H1 (cell line): ENCODE measurements at regions not wholly inside any gene's neighbourhood (a gene's known extent, or its start where the extent isn't known, plus 50 kb on each side); places are given as distances from the start of the nearest gene placed in this dataset.

Source experiments
- CTCF ChIA-PET: fragments of 300-600 bp; sonication (Branson Sonifier 250); formaldehyde crosslinking; loops from one replicate; lab custom pipeline; 2021; ENCODE audit not compliant: partially characterized antibody; lab: Charles Lee
- POLR2A ChIA-PET: fragments of 300-600 bp; sonication (Branson Sonifier 250); formaldehyde crosslinking; loops from one replicate; lab custom pipeline; 2021; ENCODE audit warnings: inconsistent platforms; ENCODE audit not compliant: partially characterized antibody; lab: Charles Lee
- DNase-seq, 2 experiments: peaks; one replicate each; pipeline versions ENCODE4 v3.0.0 to v3.0.0-alpha.2; 2010 to 2022; ENCODE audit warnings: low spot score in 2 of 2, low read depth in 1 of 2, mixed read lengths in 1 of 2
- FAIRE-seq: peaks from 2 replicates; lab custom pipeline; 2011; peaks lifted over from hg19 to GRCh38; lab: Jason Lieb, UNC
- H2AFZ ChIP-seq: 2 replicates; pipeline ENCODE4 v1.8.1; 2012; ENCODE audit warnings: low read length, inconsistent platforms
- H2AK5ac ChIP-seq: 2 replicates; pipeline ENCODE4 v1.6.1; 2013; ENCODE audit warnings: low read depth, low read length
- H2BK120ac ChIP-seq: replicated peaks from 2 replicates; pipeline ENCODE3; 2013; ENCODE audit warnings: low read depth, low read length, inconsistent platforms
- H2BK12ac ChIP-seq: 2 replicates; pipeline ENCODE4 v1.6.1; 2013; ENCODE audit warnings: low read depth, low read length
- H2BK15ac ChIP-seq: 2 replicates; pipeline ENCODE4 v1.6.1; 2013; ENCODE audit warnings: low read length
- H2BK20ac ChIP-seq: 2 replicates; pipeline ENCODE4 v1.6.1; 2013; ENCODE audit warnings: low read length
- H2BK5ac ChIP-seq: 2 replicates; pipeline ENCODE4 v1.6.1; 2013; ENCODE audit warnings: low read depth, low read length
- H3K14ac ChIP-seq: 2 replicates; pipeline ENCODE4 v1.6.1; 2013; ENCODE audit warnings: inconsistent platforms; ENCODE audit not compliant: insufficient read length
- H3K18ac ChIP-seq: 2 replicates; pipeline ENCODE4 v1.6.1; 2013; ENCODE audit warnings: low read length; ENCODE audit errors: extremely low read depth
- H3K23ac ChIP-seq: 2 replicates; pipeline ENCODE4 v1.6.1; 2013; ENCODE audit warnings: inconsistent platforms; ENCODE audit not compliant: insufficient read length
- H3K23me2 ChIP-seq: 2 replicates; pipeline ENCODE4 v1.6.1; 2013; ENCODE audit warnings: low read depth, low read length
- H3K27ac ChIP-seq: 2 replicates; pipeline ENCODE4 v1.6.1; 2011; ENCODE audit warnings: low read depth, low read length, inconsistent platforms
- H3K27me3 ChIP-seq, 4 experiments: replicated peaks in 1 of 4; 1 replicate in 1 of 4; 2 replicates in 3 of 4; pipeline versions ENCODE4 v1.6.1 to v1.8.1; 2011 to 2013; ENCODE audit warnings: low read length in 3 of 4, mild to moderate bottlenecking in 3 of 4, inconsistent platforms in 2 of 4, mixed read lengths in 2 of 4, moderate library complexity in 1 of 4; ENCODE audit not compliant: control insufficient read depth in 3 of 4, insufficient read depth in 3 of 4; ENCODE audit errors: extremely low read depth in 1 of 4
- H3K36me3 ChIP-seq, 4 experiments: 2 replicates each; pipeline versions ENCODE4 v1.6.1 to v1.8.1; 2011 to 2013; ENCODE audit warnings: mild to moderate bottlenecking in 4 of 4, low read length in 3 of 4, moderate library complexity in 2 of 4, control low read depth in 1 of 4, inconsistent platforms in 1 of 4; ENCODE audit not compliant: insufficient read depth in 4 of 4, control insufficient read depth in 2 of 4
- H3K4ac ChIP-seq: replicated peaks from 2 replicates; pipeline ENCODE3; 2013; ENCODE audit warnings: low read length, low read depth, mixed read lengths, inconsistent platforms; ENCODE audit not compliant: insufficient read length
- H3K4me1 ChIP-seq, 4 experiments: replicated peaks in 1 of 4; 1 replicate in 1 of 4; 2 replicates in 3 of 4; pipeline versions ENCODE4 v1.6.1 to v1.8.1; 2011 to 2013; ENCODE audit warnings: low read length in 3 of 4, inconsistent platforms in 2 of 4, mixed read lengths in 1 of 4; ENCODE audit not compliant: insufficient read depth in 4 of 4, control insufficient read depth in 3 of 4
- H3K4me2 ChIP-seq, 2 experiments: 2 replicates each; pipeline versions ENCODE4 v1.6.1 to v1.8.1; 2011 to 2013; ENCODE audit warnings: low read depth in 2 of 2, low read length in 2 of 2, control low read depth in 1 of 2, inconsistent platforms in 1 of 2, mild to moderate bottlenecking in 1 of 2; ENCODE audit not compliant: insufficient read depth in 1 of 2
- H3K4me3 ChIP-seq, 4 experiments: fragments of 200-600, 300-600 bp in 1 of 4; sonication (generic), shearing (Covaris generic), sonication (Bioruptor Twin) in 1 of 4; 2 replicates each; pipeline versions ENCODE4 v1.5.1 to v1.8.1; 2011 to 2016; ENCODE audit warnings: low read length in 4 of 4, low read depth in 3 of 4, control low read depth in 2 of 4, inconsistent platforms in 2 of 4, mild to moderate bottlenecking in 2 of 4, mixed read lengths in 1 of 4, moderate library complexity in 1 of 4; ENCODE audit not compliant: insufficient read depth in 2 of 4; ENCODE audit errors: extremely low read depth in 1 of 4
- H3K56ac ChIP-seq: replicated peaks from 2 replicates; pipeline ENCODE3; 2013; ENCODE audit warnings: low read depth, mild to moderate bottlenecking, mixed read lengths, low read length, inconsistent platforms; ENCODE audit not compliant: insufficient read length
- H3K79me1 ChIP-seq: 2 replicates; pipeline ENCODE4 v1.6.1; 2013; ENCODE audit warnings: low read depth, low read length, control low read depth
- H3K79me2 ChIP-seq, 2 experiments: 2 replicates each; pipeline versions ENCODE4 v1.6.1 to v1.8.1; 2012 to 2013; ENCODE audit warnings: low read length in 2 of 2, mild to moderate bottlenecking in 2 of 2, inconsistent platforms in 1 of 2; ENCODE audit not compliant: insufficient read depth in 2 of 2, control insufficient read depth in 1 of 2
- H3K9ac ChIP-seq, 4 experiments: replicated peaks in 1 of 4; 1 replicate in 1 of 4; 2 replicates in 3 of 4; pipeline versions ENCODE4 v1.6.1 to v1.8.1; 2011 to 2013; ENCODE audit warnings: low read depth in 3 of 4, low read length in 3 of 4, control low read depth in 2 of 4, mild to moderate bottlenecking in 2 of 4, moderate library complexity in 2 of 4, inconsistent platforms in 1 of 4; ENCODE audit errors: extremely low read depth in 1 of 4
- H3K9me3 ChIP-seq, 2 experiments: 2 replicates each; pipeline versions ENCODE4 v1.6.1 to v1.8.1; 2012 to 2013; ENCODE audit warnings: mild to moderate bottlenecking in 2 of 2, moderate library complexity in 2 of 2, control low read depth in 1 of 2, inconsistent platforms in 1 of 2, low read depth in 1 of 2, low read length in 1 of 2, mixed read lengths in 1 of 2; ENCODE audit not compliant: insufficient read depth in 2 of 2
- H4K20me1 ChIP-seq, 2 experiments: replicated peaks in 1 of 2; 2 replicates each; pipeline versions ENCODE3 to v1.8.1; 2011 to 2013; ENCODE audit warnings: inconsistent platforms in 2 of 2, low read length in 2 of 2, mild to moderate bottlenecking in 1 of 2; ENCODE audit not compliant: insufficient read depth in 2 of 2, control insufficient read depth in 1 of 2
- H4K5ac ChIP-seq: 2 replicates; pipeline ENCODE4 v1.6.1; 2013; ENCODE audit warnings: low read length, low read depth, mixed read lengths, inconsistent platforms; ENCODE audit not compliant: insufficient read length
- H4K8ac ChIP-seq: 2 replicates; pipeline ENCODE4 v1.8.0; 2013; ENCODE audit warnings: mild to moderate bottlenecking, moderate library complexity, low read length, inconsistent platforms; ENCODE audit not compliant: insufficient read depth; ENCODE audit errors: extremely low read depth
- H4K91ac ChIP-seq: replicated peaks from 2 replicates; pipeline ENCODE3; 2013; ENCODE audit warnings: low read length, mixed read lengths, inconsistent platforms; ENCODE audit not compliant: insufficient read length
- JUND ChIP-seq: IDR thresholded peaks from 2 replicates; pipeline ENCODE4 v1.6.1; 2011; ENCODE audit warnings: mild to moderate bottlenecking, improper control_type of control experiment, low read length
- SP1 ChIP-seq: IDR thresholded peaks from 2 replicates; pipeline ENCODE4 v1.6.1; 2011; ENCODE audit warnings: low read depth, low read length
- SRF ChIP-seq: IDR thresholded peaks from 2 replicates; pipeline ENCODE4 v1.6.1; 2011; ENCODE audit warnings: mild to moderate bottlenecking, low read depth, low read length, moderate library complexity
- TBP ChIP-seq: IDR thresholded peaks from 2 replicates; pipeline ENCODE4 v1.6.1; 2011; ENCODE audit warnings: low read depth, low read length, improper control_type of control experiment
- WGBS, 2 experiments: shearing (Covaris generic) in 1 of 2; methylation state at CpG; one replicate each; pipeline versions ENCODE4 v1.1.6 to v1.1.7; 2013 to 2015; ENCODE audit warnings: low lambda C conversion rate in 2 of 2, mixed read lengths in 2 of 2, inconsistent platforms in 1 of 2, low coverage in 1 of 2, missing lambda C conversion rate in 1 of 2; ENCODE audit not compliant: insufficient replicate concordance in 2 of 2, insufficient coverage in 1 of 2, insufficient read length in 1 of 2; ENCODE audit errors: extremely low coverage in 1 of 2, missing lambda C conversion rate in 1 of 2; 5-methylcytosine and 5-hydroxymethylcytosine counted together

DNA sequence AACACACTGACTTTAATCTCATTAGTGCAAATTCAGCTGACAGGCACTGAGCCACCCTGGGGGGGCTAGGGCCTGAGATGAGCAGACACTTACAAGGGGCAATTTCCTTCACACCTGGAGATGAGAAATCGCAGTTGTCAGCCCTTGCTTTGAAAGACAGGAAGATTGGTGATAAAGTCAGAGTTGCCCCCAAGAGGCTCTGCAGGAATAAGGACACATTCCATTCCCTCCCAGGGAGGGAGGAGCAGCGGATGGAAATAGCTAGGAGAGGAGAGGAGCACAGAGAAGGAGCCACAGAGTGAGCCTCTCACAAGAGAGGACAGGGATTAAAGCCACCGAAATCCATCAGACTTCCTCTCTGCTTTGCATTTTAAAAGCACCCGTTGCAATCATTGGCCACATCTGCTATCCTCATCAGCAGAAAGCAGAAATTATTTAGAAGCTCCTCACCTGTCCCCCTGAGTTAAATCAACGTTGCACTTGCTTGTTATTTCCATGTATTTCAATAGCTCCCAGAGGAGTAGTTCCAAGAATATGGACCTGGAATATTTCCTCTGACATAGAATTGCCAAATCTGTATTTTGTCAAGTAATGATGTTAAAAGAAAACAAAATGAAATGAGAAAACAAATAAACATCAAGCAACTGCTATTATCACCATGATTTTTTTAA is 213.7 kb downstream of the BARX2 start:
- no peak overlapping the region for H2AFZ ChIP-seq
- no peak for TF ChIP-seq SRF
- TF ChIP-seq JUND = no peak
- no peak for TF ChIP-seq TBP
- TF ChIP-seq SP1 = no peak
- no peaks in the 10 kb centered on the region for H3K79me2 ChIP-seq
- no peak overlapping the region for H4K91ac ChIP-seq
- no peak overlapping the region for H2BK120ac ChIP-seq
- no peak overlapping the region for H4K8ac ChIP-seq
- no peak overlapping the region for H2BK15ac ChIP-seq
- peak overlapping the region; percentile 63; the same call in 1 of the 2 replicates for H3K18ac ChIP-seq
- no peak overlapping the region for H3K56ac ChIP-seq
- no peak overlapping the region for H2BK5ac ChIP-seq
- no peak overlapping the region for H3K14ac ChIP-seq
- no peak overlapping the region for H3K23ac ChIP-seq
- H3K9ac ChIP-seq = no peak overlapping the region
- no peaks in the 10 kb centered on the region for H3K36me3 ChIP-seq
- H3K27me3 ChIP-seq = peaks cover 0 to 2% (median under 1%) of the 10 kb centered on the region in 4 experiments; a peak in 1 of 7 replicates
- H3K79me1 ChIP-seq = no peaks in the 10 kb centered on the region
- no peak overlapping the region for H2BK20ac ChIP-seq
- ChIA-PET CTCF (interaction anchor here (0.7 to 1.1 kb wide), 5 partner anchors 31 to 225 kb away, joined by 3 to 4 read pairs (median 3); no protein-coding TSS in a partner anchor), POLR2A (no interaction called here)
- H3K4me2 ChIP-seq = no peak overlapping the region
- H2AK5ac ChIP-seq = no peak overlapping the region
- no peak overlapping the region for H4K5ac ChIP-seq
- no peak overlapping the region for H3K27ac ChIP-seq
- H4K20me1 ChIP-seq = no peaks in the 10 kb centered on the region
- no peak overlapping the region for H3K4ac ChIP-seq
- 32% methylated on average over 5 of the region's 5 CpGs; no CpG with 5 or more reads in 1 of the 2 experiments for WGBS, 2 experiments
- no peaks in the 10 kb centered on the region for H3K9me3 ChIP-seq
- H3K4me3 ChIP-seq = no peak overlapping the region
- H2BK12ac ChIP-seq = no peak overlapping the region
- no peaks in the 10 kb centered on the region; the same call in 1 of the 2 replicates for H3K23me2 ChIP-seq
- peak; percentile 76 for FAIRE-seq
- no peak for DNase-seq
- peaks cover 2 to 11% (median 7%) of the 10 kb centered on the region in 4 experiments; a peak in 5 of 7 replicates for H3K4me1 ChIP-seq
